SIG-M5 treated with dmso at 0.1 percent for 504 hours (cell line): ENCODE measurements at regions not wholly inside any gene's neighbourhood (a gene's known extent, or its start where the extent isn't known, plus 50 kb on each side); places are given as distances from the start of the nearest gene placed in this dataset.

Experiments
- DNase-seq: peaks from one replicate; lab custom pipeline; 2025; ENCODE audit not compliant: unreplicated experiment; lab: John Stamatoyannopoulos, UW

GRCh38 chr20:48194583-48194982, 409.3 kb upstream of the SULF2 start:
- DNase-seq, result no peak

- no peak for DNase-seq
Observed at GRCh38 chr20:48193627-48194425, 408.5 kb upstream of the SULF2 start.

- DNase-seq, result no peak
Observed at GRCh38 chr20:48192109-48192508, 406.8 kb upstream of the SULF2 start.

- DNase-seq, result peak; percentile 29
Observed at GRCh38 chr20:48191200-48191599, 405.9 kb upstream of the SULF2 start.

- DNase-seq, result no peak
Observed at GRCh38 chr20:48190757-48191156, 405.5 kb upstream of the SULF2 start.

GRCh38 chr20:48189181-48189580, 403.9 kb upstream of the SULF2 start:
- DNase-seq, result peak; percentile 87

- no peak for DNase-seq
Observed at GRCh38 chr20:48187851-48188250, 402.6 kb upstream of the SULF2 start.

GRCh38 chr20:48186915-48187314, 401.6 kb upstream of the SULF2 start:
- no peak for DNase-seq

GRCh38 chr20:48186447-48186846, 401.2 kb upstream of the SULF2 start:
- no peak for DNase-seq

GRCh38 chr20:48184229-48184628, 398.9 kb upstream of the SULF2 start:
- DNase-seq, result no peak

- DNase-seq, result no peak
Observed at GRCh38 chr20:48181261-48181935, 396.1 kb upstream of the SULF2 start.

- DNase-seq, result peak; percentile 41
Observed at GRCh38 chr20:48180618-48181017, 395.3 kb upstream of the SULF2 start.

- peak; percentile 84 for DNase-seq
Observed at GRCh38 chr20:48180024-48180423, 394.7 kb upstream of the SULF2 start.

GRCh38 chr20:48178633-48179032, 393.4 kb upstream of the SULF2 start:
- DNase-seq, result no peak

GRCh38 chr20:48177058-48177457, 391.8 kb upstream of the SULF2 start:
- no peak for DNase-seq

GRCh38 chr20:48176139-48176538, 390.9 kb upstream of the SULF2 start:
- no peak for DNase-seq

GRCh38 chr20:48175261-48175660, 390.0 kb upstream of the SULF2 start:
- no peak for DNase-seq

GRCh38 chr20:48172357-48172702, 387.0 kb upstream of the SULF2 start:
- no peak for DNase-seq

- DNase-seq, result no peak
Observed at GRCh38 chr20:48171626-48172356, 386.5 kb upstream of the SULF2 start.

- no peak for DNase-seq
Observed at GRCh38 chr20:48171071-48171470, 385.8 kb upstream of the SULF2 start.

- DNase-seq, result no peak
Observed at GRCh38 chr20:48170625-48171024, 385.3 kb upstream of the SULF2 start.

- no peak for DNase-seq
Observed at GRCh38 chr20:48169650-48170225, 384.5 kb upstream of the SULF2 start.
